ENCODE measurements at regions not wholly inside any gene's neighbourhood (a gene's known extent, or its start where the extent isn't known, plus 50 kb on each side); places are given as distances from the start of the nearest gene placed in this dataset.
"Not testable (repeated sequence)": the region's sequence is repeated elsewhere in the genome, so short reads cannot be mapped to it uniquely, and the experiment has no call there.

DNA sequence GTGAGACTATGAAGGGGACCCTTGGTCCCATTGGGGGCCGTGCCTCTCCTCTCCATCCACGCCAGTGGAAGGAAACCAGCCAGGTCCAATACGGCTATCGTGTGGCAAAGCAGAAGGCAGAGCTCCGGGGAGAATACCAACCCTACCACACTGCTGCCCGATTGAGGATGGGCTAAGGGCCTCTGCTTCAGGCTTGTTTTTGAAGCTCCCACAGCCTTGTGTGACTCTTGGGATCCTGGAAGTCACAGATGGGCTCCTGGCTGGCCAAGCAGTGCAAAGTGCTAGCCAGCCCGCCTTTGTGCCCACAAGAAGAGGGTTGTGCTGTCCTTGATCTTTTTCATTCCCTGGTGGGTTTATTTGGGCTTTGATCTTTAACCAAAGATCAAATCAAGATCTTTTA lies 70.6 kb upstream of the ID2 start:
- FAIRE-seq, result no peak
- Histone ChIP-seq H3K4me3 (no peak overlapping the region), H3K27ac (no peak overlapping the region), H3K4me1 (no peaks in the 10 kb centered on the region), H3K36me3 (no peaks in the 10 kb centered on the region), H3K9me3 (no peaks in the 10 kb centered on the region), H3K27me3 (no peaks in the 10 kb centered on the region)
- ATAC-seq, result no peak
- intact Hi-C loops (cut with DNase I), result no loop called here
- WGBS, 2 donors, result 85 to 94% methylated on average over 7 of the region's 7 CpGs
- no peak for TF ChIP-seq CTCF (IDR thresholded peaks at IDR 0.05)
- no peak for DNase-seq

GRCh38 chr2:8611700-8612099 lies 70.2 kb upstream of the ID2 start:
- TF ChIP-seq CTCF (IDR thresholded peaks at IDR 0.05), result no peak
- intact Hi-C loops (cut with DNase I), result no loop called here
- Histone ChIP-seq H3K4me3 (no peak overlapping the region), H3K27ac (no peak overlapping the region), H3K9me3 (no peaks in the 10 kb centered on the region), H3K36me3 (no peaks in the 10 kb centered on the region), H3K4me1 (no peaks in the 10 kb centered on the region), H3K27me3 (no peaks in the 10 kb centered on the region)
- WGBS, 2 donors, result 75 to 81% methylated on average over 11 of the region's 11 CpGs
- FAIRE-seq (no peak), ATAC-seq (no peak), DNase-seq (no peak)

GRCh38 chr2:8612734-8613179 lies 69.1 kb upstream of the ID2 start:
- Histone ChIP-seq H3K9me3 (no peaks in the 10 kb centered on the region), H3K27me3 (no peaks in the 10 kb centered on the region), H3K27ac (no peak overlapping the region), H3K4me3 (no peak overlapping the region), H3K4me1 (no peaks in the 10 kb centered on the region), H3K36me3 (no peaks in the 10 kb centered on the region)
- WGBS, 2 donors, result 82 to 84% methylated on average over 7 of the region's 7 CpGs
- DNase-seq, result no peak
- no peak for FAIRE-seq
- intact Hi-C loops (cut with DNase I), result no loop called here
- no peak for ATAC-seq
- no peak for TF ChIP-seq CTCF (IDR thresholded peaks at IDR 0.05)

- H3K36me3 ChIP-seq, result not testable (repeated sequence)
Measured at GRCh38 chr2:8613207-8613999, 68.5 kb upstream of the ID2 start.

DNA sequence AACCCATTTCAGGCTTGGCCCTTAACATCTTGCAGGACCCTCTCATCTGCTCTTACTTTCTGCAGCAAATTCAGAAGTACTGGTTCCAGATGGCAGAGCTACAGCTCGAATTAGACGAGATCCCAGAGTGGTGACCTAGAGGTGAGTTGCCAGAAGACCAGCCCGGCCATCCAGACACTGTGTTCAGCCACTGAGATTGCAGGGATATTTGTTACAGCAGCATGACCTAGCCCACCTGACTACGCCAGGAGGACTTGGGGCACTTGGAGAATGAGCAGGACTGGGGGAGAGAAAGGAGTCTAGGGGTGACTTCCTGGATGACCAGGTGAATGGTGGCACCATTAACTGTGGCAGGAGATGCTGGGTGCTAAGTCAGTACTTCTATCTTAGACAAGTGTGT lies 67.2 kb upstream of the ID2 start:
- intact Hi-C loops (cut with DNase I), result no loop called here
- DNase-seq (no peak), FAIRE-seq (no peak), ATAC-seq (no peak)
- no peak for TF ChIP-seq CTCF (IDR thresholded peaks at IDR 0.05)
- WGBS, 2 donors, result 90 to 93% methylated on average over 4 of the region's 4 CpGs
- Histone ChIP-seq H3K27me3 (no peaks in the 10 kb centered on the region), H3K27ac (no peak overlapping the region), H3K9me3 (no peaks in the 10 kb centered on the region), H3K4me1 (no peaks in the 10 kb centered on the region), H3K4me3 (no peak overlapping the region), H3K36me3 (no peaks in the 10 kb centered on the region)

More at GRCh38 chr2:8613207-8613999, 68.5 kb upstream of the ID2 start:
- H3K4me3 ChIP-seq; H3K27me3 ChIP-seq; DNase-seq; H3K9me3 ChIP-seq; ATAC-seq; FAIRE-seq; intact Hi-C loops (cut with DNase I); H3K27ac ChIP-seq; H3K4me1 ChIP-seq: not testable (repeated sequence)
- 93 to 96% methylated on average over 8 of the region's 8 CpGs for WGBS, 2 donors
